ENCODE measurements at regions not wholly inside any gene's neighbourhood (a gene's known extent, or its start where the extent isn't known, plus 50 kb on each side); places are given as distances from the start of the nearest gene placed in this dataset.

DNA sequence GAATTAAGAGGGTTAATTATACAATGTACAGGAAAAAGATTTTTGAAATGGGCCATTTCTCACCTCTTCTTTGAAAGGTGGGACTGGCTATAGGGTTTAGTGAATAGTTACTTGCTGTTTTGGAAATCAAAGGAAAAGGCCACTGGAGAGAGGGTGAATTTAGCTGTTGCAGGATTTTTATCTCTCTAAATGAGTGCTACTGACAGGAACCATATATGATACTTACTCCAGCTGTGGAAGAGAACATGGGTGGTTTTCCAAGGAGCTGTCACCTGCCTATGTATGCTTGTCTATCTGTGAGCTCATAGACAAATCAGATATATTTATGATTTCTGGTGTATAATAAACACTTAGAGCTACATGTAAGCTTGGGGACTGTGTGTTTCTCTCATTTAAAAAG is 430.4 kb downstream of the MTX2 start:
- TF ChIP-seq, protein P1, sequence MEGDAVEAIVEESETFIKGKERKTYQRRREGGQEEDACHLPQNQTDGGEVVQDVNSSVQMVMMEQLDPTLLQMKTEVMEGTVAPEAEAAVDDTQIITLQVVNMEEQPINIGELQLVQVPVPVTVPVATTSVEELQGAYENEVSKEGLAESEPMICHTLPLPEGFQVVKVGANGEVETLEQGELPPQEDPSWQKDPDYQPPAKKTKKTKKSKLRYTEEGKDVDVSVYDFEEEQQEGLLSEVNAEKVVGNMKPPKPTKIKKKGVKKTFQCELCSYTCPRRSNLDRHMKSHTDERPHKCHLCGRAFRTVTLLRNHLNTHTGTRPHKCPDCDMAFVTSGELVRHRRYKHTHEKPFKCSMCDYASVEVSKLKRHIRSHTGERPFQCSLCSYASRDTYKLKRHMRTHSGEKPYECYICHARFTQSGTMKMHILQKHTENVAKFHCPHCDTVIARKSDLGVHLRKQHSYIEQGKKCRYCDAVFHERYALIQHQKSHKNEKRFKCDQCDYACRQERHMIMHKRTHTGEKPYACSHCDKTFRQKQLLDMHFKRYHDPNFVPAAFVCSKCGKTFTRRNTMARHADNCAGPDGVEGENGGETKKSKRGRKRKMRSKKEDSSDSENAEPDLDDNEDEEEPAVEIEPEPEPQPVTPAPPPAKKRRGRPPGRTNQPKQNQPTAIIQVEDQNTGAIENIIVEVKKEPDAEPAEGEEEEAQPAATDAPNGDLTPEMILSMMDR (tag by site-specific recombination; IDR thresholded peaks at IDR 0.05), result no peak
- TF ChIP-seq, protein P2, sequence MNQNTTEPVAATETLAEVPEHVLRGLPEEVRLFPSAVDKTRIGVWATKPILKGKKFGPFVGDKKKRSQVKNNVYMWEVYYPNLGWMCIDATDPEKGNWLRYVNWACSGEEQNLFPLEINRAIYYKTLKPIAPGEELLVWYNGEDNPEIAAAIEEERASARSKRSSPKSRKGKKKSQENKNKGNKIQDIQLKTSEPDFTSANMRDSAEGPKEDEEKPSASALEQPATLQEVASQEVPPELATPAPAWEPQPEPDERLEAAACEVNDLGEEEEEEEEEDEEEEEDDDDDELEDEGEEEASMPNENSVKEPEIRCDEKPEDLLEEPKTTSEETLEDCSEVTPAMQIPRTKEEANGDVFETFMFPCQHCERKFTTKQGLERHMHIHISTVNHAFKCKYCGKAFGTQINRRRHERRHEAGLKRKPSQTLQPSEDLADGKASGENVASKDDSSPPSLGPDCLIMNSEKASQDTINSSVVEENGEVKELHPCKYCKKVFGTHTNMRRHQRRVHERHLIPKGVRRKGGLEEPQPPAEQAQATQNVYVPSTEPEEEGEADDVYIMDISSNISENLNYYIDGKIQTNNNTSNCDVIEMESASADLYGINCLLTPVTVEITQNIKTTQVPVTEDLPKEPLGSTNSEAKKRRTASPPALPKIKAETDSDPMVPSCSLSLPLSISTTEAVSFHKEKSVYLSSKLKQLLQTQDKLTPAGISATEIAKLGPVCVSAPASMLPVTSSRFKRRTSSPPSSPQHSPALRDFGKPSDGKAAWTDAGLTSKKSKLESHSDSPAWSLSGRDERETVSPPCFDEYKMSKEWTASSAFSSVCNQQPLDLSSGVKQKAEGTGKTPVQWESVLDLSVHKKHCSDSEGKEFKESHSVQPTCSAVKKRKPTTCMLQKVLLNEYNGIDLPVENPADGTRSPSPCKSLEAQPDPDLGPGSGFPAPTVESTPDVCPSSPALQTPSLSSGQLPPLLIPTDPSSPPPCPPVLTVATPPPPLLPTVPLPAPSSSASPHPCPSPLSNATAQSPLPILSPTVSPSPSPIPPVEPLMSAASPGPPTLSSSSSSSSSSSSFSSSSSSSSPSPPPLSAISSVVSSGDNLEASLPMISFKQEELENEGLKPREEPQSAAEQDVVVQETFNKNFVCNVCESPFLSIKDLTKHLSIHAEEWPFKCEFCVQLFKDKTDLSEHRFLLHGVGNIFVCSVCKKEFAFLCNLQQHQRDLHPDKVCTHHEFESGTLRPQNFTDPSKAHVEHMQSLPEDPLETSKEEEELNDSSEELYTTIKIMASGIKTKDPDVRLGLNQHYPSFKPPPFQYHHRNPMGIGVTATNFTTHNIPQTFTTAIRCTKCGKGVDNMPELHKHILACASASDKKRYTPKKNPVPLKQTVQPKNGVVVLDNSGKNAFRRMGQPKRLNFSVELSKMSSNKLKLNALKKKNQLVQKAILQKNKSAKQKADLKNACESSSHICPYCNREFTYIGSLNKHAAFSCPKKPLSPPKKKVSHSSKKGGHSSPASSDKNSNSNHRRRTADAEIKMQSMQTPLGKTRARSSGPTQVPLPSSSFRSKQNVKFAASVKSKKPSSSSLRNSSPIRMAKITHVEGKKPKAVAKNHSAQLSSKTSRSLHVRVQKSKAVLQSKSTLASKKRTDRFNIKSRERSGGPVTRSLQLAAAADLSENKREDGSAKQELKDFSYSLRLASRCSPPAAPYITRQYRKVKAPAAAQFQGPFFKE (tag by site-specific recombination; IDR thresholded peaks at IDR 0.05; ENCODE audit: borderline replicate concordance), result no peak
- no peak for TF ChIP-seq ZNF274 (IDR thresholded peaks at IDR 0.05; ENCODE audit: low read length)
- TF ChIP-seq ZNF274 (tag by site-specific recombination; IDR thresholded peaks at IDR 0.05; ENCODE audit: borderline replicate concordance), result no peak
- no peak for TF ChIP-seq ZNF558 (tag by site-specific recombination; IDR thresholded peaks at IDR 0.05)
- TF ChIP-seq ZNF548 (tag by site-specific recombination; IDR thresholded peaks at IDR 0.05), result no peak
- TF ChIP-seq, protein P3, sequence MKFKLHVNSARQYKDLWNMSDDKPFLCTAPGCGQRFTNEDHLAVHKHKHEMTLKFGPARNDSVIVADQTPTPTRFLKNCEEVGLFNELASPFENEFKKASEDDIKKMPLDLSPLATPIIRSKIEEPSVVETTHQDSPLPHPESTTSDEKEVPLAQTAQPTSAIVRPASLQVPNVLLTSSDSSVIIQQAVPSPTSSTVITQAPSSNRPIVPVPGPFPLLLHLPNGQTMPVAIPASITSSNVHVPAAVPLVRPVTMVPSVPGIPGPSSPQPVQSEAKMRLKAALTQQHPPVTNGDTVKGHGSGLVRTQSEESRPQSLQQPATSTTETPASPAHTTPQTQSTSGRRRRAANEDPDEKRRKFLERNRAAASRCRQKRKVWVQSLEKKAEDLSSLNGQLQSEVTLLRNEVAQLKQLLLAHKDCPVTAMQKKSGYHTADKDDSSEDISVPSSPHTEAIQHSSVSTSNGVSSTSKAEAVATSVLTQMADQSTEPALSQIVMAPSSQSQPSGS (tag by site-specific recombination; IDR thresholded peaks at IDR 0.05; ENCODE audit: low read depth), result no peak
- TF ChIP-seq ZNF670 (tag by site-specific recombination; IDR thresholded peaks at IDR 0.05; ENCODE audit: low read depth), result no peak
- no peak for TF ChIP-seq ZNF311 (tag by site-specific recombination; IDR thresholded peaks at IDR 0.05; ENCODE audit: borderline replicate concordance)
- TF ChIP-seq, protein P4, sequence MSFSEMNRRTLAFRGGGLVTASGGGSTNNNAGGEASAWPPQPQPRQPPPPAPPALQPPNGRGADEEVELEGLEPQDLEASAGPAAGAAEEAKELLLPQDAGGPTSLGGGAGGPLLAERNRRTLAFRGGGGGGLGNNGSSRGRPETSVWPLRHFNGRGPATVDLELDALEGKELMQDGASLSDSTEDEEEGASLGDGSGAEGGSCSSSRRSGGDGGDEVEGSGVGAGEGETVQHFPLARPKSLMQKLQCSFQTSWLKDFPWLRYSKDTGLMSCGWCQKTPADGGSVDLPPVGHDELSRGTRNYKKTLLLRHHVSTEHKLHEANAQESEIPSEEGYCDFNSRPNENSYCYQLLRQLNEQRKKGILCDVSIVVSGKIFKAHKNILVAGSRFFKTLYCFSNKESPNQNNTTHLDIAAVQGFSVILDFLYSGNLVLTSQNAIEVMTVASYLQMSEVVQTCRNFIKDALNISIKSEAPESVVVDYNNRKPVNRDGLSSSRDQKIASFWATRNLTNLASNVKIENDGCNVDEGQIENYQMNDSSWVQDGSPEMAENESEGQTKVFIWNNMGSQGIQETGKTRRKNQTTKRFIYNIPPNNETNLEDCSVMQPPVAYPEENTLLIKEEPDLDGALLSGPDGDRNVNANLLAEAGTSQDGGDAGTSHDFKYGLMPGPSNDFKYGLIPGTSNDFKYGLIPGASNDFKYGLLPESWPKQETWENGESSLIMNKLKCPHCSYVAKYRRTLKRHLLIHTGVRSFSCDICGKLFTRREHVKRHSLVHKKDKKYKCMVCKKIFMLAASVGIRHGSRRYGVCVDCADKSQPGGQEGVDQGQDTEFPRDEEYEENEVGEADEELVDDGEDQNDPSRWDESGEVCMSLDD (tag by site-specific recombination; IDR thresholded peaks at IDR 0.05), result no peak
- TF ChIP-seq ZNF76 (tag by site-specific recombination; IDR thresholded peaks at IDR 0.05; ENCODE audit: borderline replicate concordance, low read depth), result no peak
- TF ChIP-seq, protein P5, sequence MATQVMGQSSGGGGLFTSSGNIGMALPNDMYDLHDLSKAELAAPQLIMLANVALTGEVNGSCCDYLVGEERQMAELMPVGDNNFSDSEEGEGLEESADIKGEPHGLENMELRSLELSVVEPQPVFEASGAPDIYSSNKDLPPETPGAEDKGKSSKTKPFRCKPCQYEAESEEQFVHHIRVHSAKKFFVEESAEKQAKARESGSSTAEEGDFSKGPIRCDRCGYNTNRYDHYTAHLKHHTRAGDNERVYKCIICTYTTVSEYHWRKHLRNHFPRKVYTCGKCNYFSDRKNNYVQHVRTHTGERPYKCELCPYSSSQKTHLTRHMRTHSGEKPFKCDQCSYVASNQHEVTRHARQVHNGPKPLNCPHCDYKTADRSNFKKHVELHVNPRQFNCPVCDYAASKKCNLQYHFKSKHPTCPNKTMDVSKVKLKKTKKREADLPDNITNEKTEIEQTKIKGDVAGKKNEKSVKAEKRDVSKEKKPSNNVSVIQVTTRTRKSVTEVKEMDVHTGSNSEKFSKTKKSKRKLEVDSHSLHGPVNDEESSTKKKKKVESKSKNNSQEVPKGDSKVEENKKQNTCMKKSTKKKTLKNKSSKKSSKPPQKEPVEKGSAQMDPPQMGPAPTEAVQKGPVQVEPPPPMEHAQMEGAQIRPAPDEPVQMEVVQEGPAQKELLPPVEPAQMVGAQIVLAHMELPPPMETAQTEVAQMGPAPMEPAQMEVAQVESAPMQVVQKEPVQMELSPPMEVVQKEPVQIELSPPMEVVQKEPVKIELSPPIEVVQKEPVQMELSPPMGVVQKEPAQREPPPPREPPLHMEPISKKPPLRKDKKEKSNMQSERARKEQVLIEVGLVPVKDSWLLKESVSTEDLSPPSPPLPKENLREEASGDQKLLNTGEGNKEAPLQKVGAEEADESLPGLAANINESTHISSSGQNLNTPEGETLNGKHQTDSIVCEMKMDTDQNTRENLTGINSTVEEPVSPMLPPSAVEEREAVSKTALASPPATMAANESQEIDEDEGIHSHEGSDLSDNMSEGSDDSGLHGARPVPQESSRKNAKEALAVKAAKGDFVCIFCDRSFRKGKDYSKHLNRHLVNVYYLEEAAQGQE (tag by site-specific recombination; IDR thresholded peaks at IDR 0.05), result no peak
- TF ChIP-seq ZBTB48 (tag by site-specific recombination; IDR thresholded peaks at IDR 0.05), result no peak
- no peak for TF ChIP-seq ZNF791 (tag by site-specific recombination; IDR thresholded peaks at IDR 0.05)
